ENCODE measurements at regions not wholly inside any gene's neighbourhood (a gene's known extent, or its start where the extent isn't known, plus 50 kb on each side); places are given as distances from the start of the nearest gene placed in this dataset.
"Not testable (repeated sequence)": the region's sequence is repeated elsewhere in the genome, so short reads cannot be mapped to it uniquely, and the experiment has no call there.

GRCh38 chr7:32228601-32229000 is 158.4 kb upstream of the PDE1C start:
- DNase-seq (ENCODE audit: extremely low read depth, low read depth, low spot score), result no peak

DNA sequence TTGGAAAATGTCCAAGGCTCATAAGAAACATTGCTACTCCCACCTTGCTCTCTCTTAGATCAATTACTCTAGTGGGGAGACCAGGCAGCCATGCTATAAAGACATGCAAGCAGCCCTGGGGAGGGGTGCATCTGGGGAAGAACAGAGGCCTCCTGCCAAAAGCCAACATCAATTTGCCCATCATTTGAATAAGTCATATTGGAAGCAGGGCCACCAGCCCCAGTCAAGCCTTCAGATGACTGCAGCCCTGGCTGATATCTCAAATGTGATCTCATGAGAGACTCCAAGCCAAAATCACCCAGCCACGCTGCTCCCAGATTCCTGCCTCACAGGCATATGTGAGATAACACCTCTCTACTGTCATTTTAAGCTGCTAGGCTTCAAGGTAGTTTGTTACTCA is 157.5 kb upstream of the PDE1C start:
- no peak for DNase-seq (ENCODE audit: extremely low read depth, low read depth, low spot score)

- DNase-seq (ENCODE audit: extremely low read depth, low read depth, low spot score), result no peak
Observed at GRCh38 chr7:32224276-32224675, 154.1 kb upstream of the PDE1C start.

- no peak for DNase-seq (ENCODE audit: extremely low read depth, low read depth, low spot score)
Observed at GRCh38 chr7:32223721-32224120, 153.5 kb upstream of the PDE1C start.

GRCh38 chr7:32223071-32223650 is 153.0 kb upstream of the PDE1C start:
- no peak for DNase-seq (ENCODE audit: extremely low read depth, low read depth, low spot score)

DNA sequence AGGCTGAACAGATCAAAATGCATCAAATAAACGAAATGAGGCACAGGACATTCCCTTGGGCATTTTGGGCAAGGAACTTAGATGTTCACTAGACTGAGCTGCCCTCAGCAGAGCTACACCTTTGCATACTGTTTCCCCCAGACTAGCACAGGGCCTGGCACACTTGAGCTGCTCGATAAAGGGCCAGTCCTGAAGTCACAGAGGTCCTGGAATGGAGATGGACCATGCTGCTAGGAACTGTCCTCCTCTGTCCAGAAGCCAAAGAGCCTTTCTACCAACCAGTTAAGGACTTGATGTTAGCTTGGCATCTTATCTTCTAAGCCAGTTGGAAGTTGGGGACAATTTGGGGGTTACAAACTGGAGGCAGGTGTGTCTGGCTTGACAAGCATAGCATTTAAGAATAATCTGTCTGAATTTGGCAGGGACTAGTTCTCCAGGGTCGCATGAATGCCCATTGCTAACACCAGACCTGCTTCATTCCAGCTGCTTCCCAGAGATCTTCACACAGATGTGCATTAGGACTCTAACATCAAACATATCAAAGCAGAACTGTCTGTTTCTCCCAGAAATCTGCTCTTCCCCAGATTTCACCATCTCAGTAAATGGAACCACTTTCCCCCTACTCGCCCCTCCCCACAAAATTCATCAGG is 152.2 kb upstream of the PDE1C start:
- no peak for DNase-seq (ENCODE audit: extremely low read depth, low read depth, low spot score)

DNA sequence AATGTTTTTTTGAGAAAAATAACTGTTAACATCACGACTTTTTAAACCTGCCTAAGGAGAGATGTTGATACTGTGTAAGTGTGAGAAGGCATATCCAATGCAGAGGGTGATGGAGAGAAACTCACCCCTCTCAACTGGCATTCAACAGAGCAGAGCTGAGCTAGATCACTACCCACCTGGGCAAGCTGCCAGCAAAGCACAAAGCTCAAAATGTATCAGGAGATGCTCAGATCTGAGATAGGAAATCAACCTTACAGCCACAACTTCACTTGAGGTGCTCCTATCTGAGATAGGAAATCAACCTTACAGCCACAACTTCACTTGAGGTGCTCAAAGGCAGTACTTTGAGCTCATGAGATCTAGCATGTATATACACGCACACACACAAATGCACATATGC is 151.5 kb upstream of the PDE1C start:
- DNase-seq (ENCODE audit: extremely low read depth, low read depth, low spot score), result no peak

DNA sequence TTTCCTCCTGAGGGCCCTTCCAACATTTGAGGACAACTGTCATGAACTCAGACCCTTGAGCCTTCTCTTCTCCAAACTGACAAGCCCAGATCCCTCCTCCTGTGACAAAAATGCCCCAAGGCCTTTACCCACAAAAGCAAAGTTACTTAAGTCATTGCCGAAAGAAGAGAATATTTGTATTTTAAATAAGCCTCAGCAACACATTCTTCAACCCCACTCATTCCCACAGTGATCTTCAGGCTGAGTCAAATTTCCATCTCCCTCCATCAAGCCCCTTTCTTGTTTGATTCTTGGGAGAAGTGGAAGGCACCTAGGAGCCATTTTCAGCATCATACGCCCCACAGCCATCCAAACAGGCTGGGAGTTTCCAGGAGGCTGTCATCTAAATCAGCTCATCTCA is 150.8 kb upstream of the PDE1C start:
- DNase-seq (ENCODE audit: extremely low read depth, low read depth, low spot score), result no peak

DNA sequence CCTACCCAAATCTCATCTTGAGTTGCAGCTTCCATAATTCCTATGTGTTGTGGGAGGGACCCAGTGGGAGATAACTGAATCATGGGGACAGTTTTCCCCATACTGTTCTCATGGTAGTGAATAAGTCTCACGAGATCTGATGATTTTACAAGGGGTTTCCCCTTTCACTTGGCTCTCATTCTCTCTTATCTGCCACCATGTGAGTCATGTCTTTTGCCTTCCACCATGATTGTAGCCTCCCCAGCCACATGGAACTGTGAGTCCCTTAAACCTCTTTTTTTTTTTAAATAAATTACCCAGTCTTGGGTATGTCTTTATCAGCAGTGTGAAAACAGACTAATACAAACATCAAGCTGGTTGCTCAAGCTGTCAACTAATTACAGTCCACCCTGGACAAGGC is 149.6 kb upstream of the PDE1C start:
- DNase-seq (ENCODE audit: extremely low read depth, low read depth, low spot score), result not testable (repeated sequence)

- DNase-seq (ENCODE audit: extremely low read depth, low read depth, low spot score), result no peak
Observed at GRCh38 chr7:32219416-32219815, 149.2 kb upstream of the PDE1C start.

GRCh38 chr7:32218741-32219288 is 148.6 kb upstream of the PDE1C start:
- DNase-seq (ENCODE audit: extremely low read depth, low read depth, low spot score), result no peak

DNA sequence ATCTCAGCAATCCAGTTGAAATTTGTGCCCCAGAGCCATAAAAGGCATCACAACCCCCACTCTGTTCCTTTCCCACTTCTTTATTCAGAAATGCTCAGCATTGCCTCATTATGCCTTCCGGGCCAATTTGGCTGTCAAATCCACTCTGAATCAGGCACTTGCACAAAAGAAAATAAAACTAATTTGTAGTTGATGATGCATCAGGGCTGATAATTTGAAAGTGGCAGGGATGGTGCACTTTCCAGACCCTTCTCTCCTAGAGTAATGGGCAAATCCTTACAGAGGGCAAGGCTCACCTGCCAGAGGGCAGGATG is 147.9 kb upstream of the PDE1C start:
- no peak for DNase-seq (ENCODE audit: extremely low read depth, low read depth, low spot score)

GRCh38 chr7:32217341-32218153 is 147.3 kb upstream of the PDE1C start:
- no peak for DNase-seq (ENCODE audit: extremely low read depth, low read depth, low spot score)

GRCh38 chr7:32216759-32217158 is 146.6 kb upstream of the PDE1C start:
- no peak for DNase-seq (ENCODE audit: extremely low read depth, low read depth, low spot score)

DNA sequence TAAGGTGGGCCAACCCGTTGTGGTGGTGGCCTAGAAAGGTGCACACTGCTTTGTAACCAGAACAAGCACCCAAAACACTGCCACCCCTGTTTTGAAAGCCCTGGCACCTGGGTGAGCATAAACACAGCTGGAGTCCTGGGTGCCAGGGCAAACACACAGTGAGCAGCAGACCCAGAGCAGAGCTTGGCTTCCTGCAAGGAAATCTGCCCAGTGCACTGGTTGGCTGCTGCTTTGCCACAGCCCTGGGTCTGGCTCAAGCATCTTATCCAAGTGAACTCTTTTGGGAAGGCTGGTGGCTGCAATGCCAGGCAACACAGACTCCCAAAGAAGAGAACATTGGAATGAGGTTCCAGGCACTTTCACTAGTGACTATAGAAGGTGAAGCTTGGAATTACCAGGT is 145.5 kb upstream of the PDE1C start:
- no peak for DNase-seq (ENCODE audit: extremely low read depth, low read depth, low spot score)

GRCh38 chr7:32214913-32215312 is 144.7 kb upstream of the PDE1C start:
- DNase-seq (ENCODE audit: extremely low read depth, low read depth, low spot score), result no peak

- DNase-seq (ENCODE audit: extremely low read depth, low read depth, low spot score), result no peak
Observed at GRCh38 chr7:32212321-32212720, 142.1 kb upstream of the PDE1C start.

DNA sequence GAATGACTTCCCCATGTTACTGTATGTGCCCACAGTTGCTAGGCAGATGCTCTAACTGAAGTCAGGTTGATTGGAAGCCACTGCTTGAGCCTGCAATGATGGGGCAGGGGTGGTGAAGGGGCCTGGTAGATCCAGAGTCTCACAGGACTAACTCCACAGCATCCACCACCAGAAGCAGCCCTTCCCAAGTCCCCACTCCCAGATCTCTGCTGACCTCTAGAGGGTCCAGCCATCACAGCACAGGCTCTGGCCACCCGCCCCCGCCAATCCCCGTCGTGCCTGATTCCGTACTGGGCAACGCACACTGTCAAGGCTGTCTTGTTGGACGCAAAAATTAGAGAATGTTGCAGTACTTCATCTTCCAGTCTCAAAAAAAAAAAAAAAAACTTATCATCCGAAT is 136.8 kb upstream of the PDE1C start:
- DNase-seq (ENCODE audit: extremely low read depth, low read depth, low spot score), result no peak

GRCh38 chr7:32206488-32206887 is 136.3 kb upstream of the PDE1C start:
- no peak for DNase-seq (ENCODE audit: extremely low read depth, low read depth, low spot score)

- not testable (repeated sequence) for DNase-seq (ENCODE audit: extremely low read depth, low read depth, low spot score)
Observed at GRCh38 chr7:32205298-32205824, 135.2 kb upstream of the PDE1C start.

DNA sequence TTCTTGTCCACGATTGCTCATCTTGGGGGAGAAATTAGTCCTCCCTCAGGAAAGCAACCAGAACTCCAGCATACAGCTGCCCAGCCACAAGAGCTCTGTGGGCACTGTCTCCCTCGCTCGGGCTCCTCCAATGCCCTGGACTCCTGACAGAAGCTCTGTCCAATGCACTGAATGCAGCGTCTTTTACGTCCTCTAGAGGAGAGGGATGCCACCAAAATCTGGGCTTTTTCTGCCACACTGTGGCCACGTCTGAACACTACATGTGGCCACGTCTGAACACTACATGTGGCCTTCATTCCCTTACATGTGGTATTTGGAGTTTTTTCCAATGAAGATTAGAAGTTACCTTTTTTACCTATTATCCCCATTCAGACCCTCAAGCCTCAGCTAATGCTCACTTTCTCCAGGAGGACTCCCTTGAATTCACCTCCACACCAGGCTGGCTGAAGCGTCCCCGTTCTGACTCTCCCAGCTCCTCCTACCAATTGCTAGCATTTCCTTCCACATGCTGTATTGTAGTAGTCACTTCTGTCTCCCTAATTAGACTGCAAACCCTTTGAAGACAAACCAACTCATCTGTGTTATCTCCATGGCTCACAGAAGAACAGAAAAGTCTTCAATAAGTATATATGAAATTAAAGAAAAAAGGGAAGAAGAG is 134.3 kb upstream of the PDE1C start:
- DNase-seq (ENCODE audit: extremely low read depth, low read depth, low spot score), result no peak

Data from glomerular endothelial cell (primary cell).